GM12864 (cell line): ENCODE measurements at regions not wholly inside any gene's neighbourhood (a gene's known extent, or its start where the extent isn't known, plus 50 kb on each side); places are given as distances from the start of the nearest gene placed in this dataset.

ENCODE experiments used
- DNase-seq: peaks from one replicate; pipeline ENCODE4 v3.0.0-alpha.2; 2011; ENCODE audit warnings: low read depth
- H3K4me3 ChIP-seq: 2 replicates; pipeline ENCODE4 v1.5.1; 2011; ENCODE audit warnings: mild to moderate bottlenecking, low read depth, low read length, control low read depth
- CTCF ChIP-seq: IDR thresholded peaks from 2 replicates; pipeline ENCODE4 v1.5.1; 2011; ENCODE audit warnings: low read depth, mild to moderate bottlenecking, moderate library complexity, low read length, control low read depth, inconsistent platforms; ENCODE audit errors: missing control alignments

- no peak for TF ChIP-seq CTCF
- H3K4me3 ChIP-seq: no peak overlapping the region
- DNase-seq: no peak
Measured at GRCh38 chr18:45324101-45324494, 291.2 kb upstream of the SLC14A2 start.

- no peak for DNase-seq
- no peak overlapping the region for H3K4me3 ChIP-seq
- TF ChIP-seq CTCF: no peak
Measured at GRCh38 chr18:45324495-45325113, 290.7 kb upstream of the SLC14A2 start.

- H3K4me3 ChIP-seq: no peak overlapping the region
- DNase-seq: no peak
- TF ChIP-seq CTCF: no peak
Measured at GRCh38 chr18:45325778-45326177, 289.5 kb upstream of the SLC14A2 start.

GRCh38 chr18:45326505-45326904, 288.8 kb upstream of the SLC14A2 start:
- no peak for TF ChIP-seq CTCF
- no peak overlapping the region for H3K4me3 ChIP-seq
- no peak for DNase-seq

GRCh38 chr18:45328296-45328695, 287.0 kb upstream of the SLC14A2 start:
- TF ChIP-seq CTCF: no peak
- no peak overlapping the region for H3K4me3 ChIP-seq
- no peak for DNase-seq

- H3K4me3 ChIP-seq: no peak overlapping the region
- no peak for TF ChIP-seq CTCF
- DNase-seq: no peak
Measured at GRCh38 chr18:45328811-45329210, 286.5 kb upstream of the SLC14A2 start.

- TF ChIP-seq CTCF: no peak
- no peak for DNase-seq
- no peak overlapping the region for H3K4me3 ChIP-seq
Measured at GRCh38 chr18:45329316-45329715, 286.0 kb upstream of the SLC14A2 start.
